ENCODE measurements at regions not wholly inside any gene's neighbourhood (a gene's known extent, or its start where the extent isn't known, plus 50 kb on each side); places are given as distances from the start of the nearest gene placed in this dataset. TPM values are rescaled to one million over a fixed set of nuclear protein-coding genes. Genes with fewer than 3 reads are reported as not detected.

GRCh38 chr12:25301798-25302197 lies 51.1 kb upstream of the KRAS start:
- Histone ChIP-seq H4K20me1 (replicated peaks; ENCODE audit: control insufficient read depth, extremely low read depth, insufficient read depth, low read length) (no peaks in the 10 kb centered on the region), H3K4me1 (ENCODE audit: control insufficient read depth, extremely low read depth, insufficient read depth, low read length) (no peaks in the 10 kb centered on the region), H3K36me3 (ENCODE audit: control insufficient read depth in 2 of 2, extremely low read depth in 1 of 2, insufficient read depth in 2 of 2, low read length in 2 of 2) (no peaks in the 10 kb centered on the region), H3K4me2 (ENCODE audit: insufficient read depth, low read length) (no peak overlapping the region), H3K27me3 (ENCODE audit: control insufficient read depth in 2 of 2, insufficient read depth in 2 of 2, low read length in 2 of 2) (peaks cover 7 to 14% of the 10 kb centered on the region in 2 experiments), H3K27ac (ENCODE audit: insufficient read depth, low read depth, low read length) (no peak overlapping the region), H3K79me2 (ENCODE audit: control insufficient read depth, insufficient read depth, low read length) (no peaks in the 10 kb centered on the region), H3K4me3 (replicated peaks in 1 of 3; ENCODE audit: insufficient read depth in 1 of 3, low read depth in 1 of 3, low read length in 3 of 3) (no peak overlapping the region), H3K9me3 (replicated peaks; ENCODE audit: control insufficient read depth, insufficient read depth, low read length) (no peaks in the 10 kb centered on the region), H3K9ac (replicated peaks; ENCODE audit: extremely low read depth, insufficient read depth, low read length) (no peak overlapping the region), H3K9me1 (replicated peaks; ENCODE audit: control insufficient read depth, extremely low read depth, insufficient read depth, low read length) (no peaks in the 10 kb centered on the region), H2AFZ (ENCODE audit: low read depth, low read length) (no peak overlapping the region)
- intact Hi-C loops (cut with micrococcal nuclease), result no loop called here
- dilution Hi-C loops (cut with MboI; ENCODE audit: extremely low pct_ligation_motif_present, low sequenced_read_pairs), result no loop called here
- no TSS peak for BruUV-seq (replicated peaks)
- DNase-seq (ENCODE audit: low read depth, low spot score) (no peak), FAIRE-seq (no peak)
- TF ChIP-seq FOS (IDR thresholded peaks at IDR 0.05; ENCODE audit: borderline replicate concordance, insufficient read depth, low read length) (no peak), EZH2 (IDR thresholded peaks at IDR 0.05; ENCODE audit: borderline replicate concordance, low read depth, low read length, severe bottlenecking) (no peak), MAX (IDR thresholded peaks at IDR 0.05; ENCODE audit: insufficient read depth, insufficient read length) (no peak), MYC (IDR thresholded peaks at IDR 0.05; ENCODE audit: low read depth, low read length) (no peak), POLR2A (IDR thresholded peaks at IDR 0.05; ENCODE audit: low read depth, low read length) (no peak), POLR2AphosphoS5 (IDR thresholded peaks at IDR 0.05; ENCODE audit: insufficient read depth, low read depth, low read length) (no peak), JUN (IDR thresholded peaks at IDR 0.05; ENCODE audit: borderline replicate concordance, insufficient read depth, insufficient read length, low read depth) (no peak), GATA2 (IDR thresholded peaks at IDR 0.05; ENCODE audit: insufficient read depth, insufficient read length, low read depth, low read length) (no peak)
- TF ChIP-seq, protein P1, sequence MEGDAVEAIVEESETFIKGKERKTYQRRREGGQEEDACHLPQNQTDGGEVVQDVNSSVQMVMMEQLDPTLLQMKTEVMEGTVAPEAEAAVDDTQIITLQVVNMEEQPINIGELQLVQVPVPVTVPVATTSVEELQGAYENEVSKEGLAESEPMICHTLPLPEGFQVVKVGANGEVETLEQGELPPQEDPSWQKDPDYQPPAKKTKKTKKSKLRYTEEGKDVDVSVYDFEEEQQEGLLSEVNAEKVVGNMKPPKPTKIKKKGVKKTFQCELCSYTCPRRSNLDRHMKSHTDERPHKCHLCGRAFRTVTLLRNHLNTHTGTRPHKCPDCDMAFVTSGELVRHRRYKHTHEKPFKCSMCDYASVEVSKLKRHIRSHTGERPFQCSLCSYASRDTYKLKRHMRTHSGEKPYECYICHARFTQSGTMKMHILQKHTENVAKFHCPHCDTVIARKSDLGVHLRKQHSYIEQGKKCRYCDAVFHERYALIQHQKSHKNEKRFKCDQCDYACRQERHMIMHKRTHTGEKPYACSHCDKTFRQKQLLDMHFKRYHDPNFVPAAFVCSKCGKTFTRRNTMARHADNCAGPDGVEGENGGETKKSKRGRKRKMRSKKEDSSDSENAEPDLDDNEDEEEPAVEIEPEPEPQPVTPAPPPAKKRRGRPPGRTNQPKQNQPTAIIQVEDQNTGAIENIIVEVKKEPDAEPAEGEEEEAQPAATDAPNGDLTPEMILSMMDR (IDR thresholded peaks at IDR 0.05; ENCODE audit: extremely low read depth in 1 of 2, insufficient read depth in 1 of 2, low read depth in 1 of 2, low read length in 2 of 2), result no peak
- ChIA-PET CTCF (interaction anchor here (1.3 kb wide), 1 partner anchor 61 kb away, joined by 3 read pairs; no protein-coding TSS in a partner anchor), POLR2A (no interaction called here)

Small RNA genes lying in the stretch of these regions (small RNA-seq; reads per million reads assigned to genes)
- gene AC092451.1 (ENCODE audit: insufficient read depth, insufficient read length, low read depth, low replicate concordance) (not detected), gene RNU4-67P (ENCODE audit: insufficient read depth, insufficient read length, low read depth, low replicate concordance) (not detected)

All from endothelial cell of umbilical vein (primary cell).